ENCODE measurements at regions not wholly inside any gene's neighbourhood (a gene's known extent, or its start where the extent isn't known, plus 50 kb on each side); places are given as distances from the start of the nearest gene placed in this dataset.

GRCh38 chr3:73789825-73790444, 165.2 kb upstream of the PDZRN3 start:
- CTCF ChIA-PET, result no interaction called here
- POLR2A ChIA-PET, result no interaction called here
- TF ChIP-seq CTCF (IDR thresholded peaks at IDR 0.05; ENCODE audit: control extremely low read depth, extremely low read depth, low read depth, missing control alignments), result no peak
- no peak for DNase-seq (ENCODE audit: extremely low spot score)

GRCh38 chr3:73787620-73788019, 162.9 kb upstream of the PDZRN3 start:
- POLR2A ChIA-PET, result no interaction called here
- CTCF ChIA-PET, result no interaction called here
- TF ChIP-seq CTCF (IDR thresholded peaks at IDR 0.05; ENCODE audit: control extremely low read depth, extremely low read depth, low read depth, missing control alignments), result no peak
- DNase-seq (ENCODE audit: extremely low spot score), result no peak

GRCh38 chr3:73786998-73787397, 162.3 kb upstream of the PDZRN3 start:
- no peak for TF ChIP-seq CTCF (IDR thresholded peaks at IDR 0.05; ENCODE audit: control extremely low read depth, extremely low read depth, low read depth, missing control alignments)
- no peak for DNase-seq (ENCODE audit: extremely low spot score)
- POLR2A ChIA-PET, result no interaction called here
- CTCF ChIA-PET, result interaction anchor here (1.2 kb wide), 1 partner anchor 10 kb away, joined by 3 read pairs; no protein-coding TSS in a partner anchor

GRCh38 chr3:73786321-73786807, 161.6 kb upstream of the PDZRN3 start:
- ChIA-PET POLR2A (no interaction called here), CTCF (interaction anchor here (1.2 kb wide), 1 partner anchor 11 kb away, joined by 3 read pairs; no protein-coding TSS in a partner anchor)
- DNase-seq (ENCODE audit: extremely low spot score), result no peak
- TF ChIP-seq CTCF (IDR thresholded peaks at IDR 0.05; ENCODE audit: control extremely low read depth, extremely low read depth, low read depth, missing control alignments), result no peak

GRCh38 chr3:73784686-73785392, 160.1 kb upstream of the PDZRN3 start:
- CTCF ChIA-PET, result no interaction called here
- POLR2A ChIA-PET, result no interaction called here
- TF ChIP-seq CTCF (IDR thresholded peaks at IDR 0.05; ENCODE audit: control extremely low read depth, extremely low read depth, low read depth, missing control alignments), result no peak
- no peak for DNase-seq (ENCODE audit: extremely low spot score)

GRCh38 chr3:73783811-73784210, 159.1 kb upstream of the PDZRN3 start:
- no peak for DNase-seq (ENCODE audit: extremely low spot score)
- POLR2A ChIA-PET, result no interaction called here
- TF ChIP-seq CTCF (IDR thresholded peaks at IDR 0.05; ENCODE audit: control extremely low read depth, extremely low read depth, low read depth, missing control alignments), result no peak
- CTCF ChIA-PET, result no interaction called here

Measured in GM10248 (cell line).